OCI-LY7 (cell line): ENCODE measurements at regions not wholly inside any gene's neighbourhood (a gene's known extent, or its start where the extent isn't known, plus 50 kb on each side); places are given as distances from the start of the nearest gene placed in this dataset.

Source experiments
- BruUV-seq: library from RNA; stranded (reverse); fragments of 400-500 nt; replicated peaks from 2 replicates; lab custom pipeline; 2021; lab: Mats Ljungman, UMichigan
- CTCF ChIA-PET: fragments of 300-600 bp; sonication (Branson Sonifier 250); formaldehyde crosslinking; loops from one replicate; lab custom pipeline; 2022; ENCODE audit warnings: antibody characterized with exemption; ENCODE audit not compliant: unreplicated experiment; lab: Charles Lee
- POLR2A ChIA-PET: fragments of 300-600 bp; sonication (Branson Sonifier 250); formaldehyde crosslinking; loops from one replicate; lab custom pipeline; 2022; ENCODE audit warnings: antibody characterized with exemption; lab: Charles Lee
- DNase-seq: peaks from one replicate; pipeline ENCODE4 v3.0.0-alpha.2; 2015; ENCODE audit warnings: low spot score
- H2AFZ ChIP-seq: fragments of 200-600 bp; sonication (generic), shearing (Covaris generic); 2 replicates; pipeline ENCODE4 v1.6.1; 2014; ENCODE audit warnings: mild to moderate bottlenecking, antibody characterized with exemption, low read length, moderate library complexity
- H3K27ac ChIP-seq: fragments of 200-600 bp; sonication (generic); 2 replicates; pipeline ENCODE4 v1.5.1; 2014; ENCODE audit warnings: mixed run types, low read depth, mild to moderate bottlenecking, moderate library complexity, low read length, inconsistent platforms; ENCODE audit not compliant: poor library complexity, severe bottlenecking
- H3K36me3 ChIP-seq: fragments of 200-600 bp; sonication (generic); 2 replicates; pipeline ENCODE4 v1.6.1; 2014; ENCODE audit warnings: mild to moderate bottlenecking, antibody characterized with exemption, low read length, moderate library complexity, mixed read lengths; ENCODE audit not compliant: insufficient read depth
- H3K4me1 ChIP-seq: fragments of 200-600 bp; sonication (generic); 2 replicates; pipeline ENCODE4 v1.5.1; 2014; ENCODE audit warnings: mild to moderate bottlenecking, low read length; ENCODE audit not compliant: insufficient read depth, poor library complexity, severe bottlenecking
- H3K4me2 ChIP-seq: fragments of 200-600 bp; sonication (generic); 2 replicates; pipeline ENCODE4 v1.6.1; 2014; ENCODE audit warnings: mild to moderate bottlenecking, low read length
- H3K4me3 ChIP-seq: fragments of 200-600 bp; sonication (generic); 2 replicates; pipeline ENCODE4 v1.5.1; 2014; ENCODE audit warnings: mild to moderate bottlenecking, low read depth, low read length; ENCODE audit not compliant: poor library complexity, severe bottlenecking
- H3K79me2 ChIP-seq: fragments of 200-600 bp; sonication (generic); 2 replicates; pipeline ENCODE4 v1.6.1; 2016; ENCODE audit warnings: low read depth, mild to moderate bottlenecking, low read length, moderate library complexity, mixed read lengths; ENCODE audit not compliant: insufficient read depth
- H3K9me2 ChIP-seq: fragments of 200-600 bp; sonication (generic); 2 replicates; pipeline ENCODE4 v1.6.1; 2016; ENCODE audit warnings: mild to moderate bottlenecking, low read length, mixed read lengths; ENCODE audit not compliant: insufficient read depth
- H3K9me3 ChIP-seq: fragments of 200-600 bp; sonication (generic); 2 replicates; pipeline ENCODE4 v1.6.1; 2014; ENCODE audit warnings: mild to moderate bottlenecking, mixed run types, low read length, mixed read lengths
- H4K20me1 ChIP-seq: fragments of 200-600 bp; sonication (generic); 2 replicates; pipeline ENCODE4 v1.6.1; 2014; ENCODE audit warnings: mild to moderate bottlenecking, antibody characterized with exemption, low read length, moderate library complexity, mixed read lengths; ENCODE audit not compliant: insufficient read depth
- EZH2phosphoT487 ChIP-seq: fragments of 200-600 bp; sonication (generic); IDR thresholded peaks from 2 replicates; pipeline ENCODE4 v1.6.1; 2018; ENCODE audit warnings: low read depth, borderline replicate concordance, mild to moderate bottlenecking, mixed run types, antibody characterized with exemption, low read length, moderate library complexity, mixed read lengths
- intact Hi-C: fragments of 100-400 bp; cut with micrococcal nuclease; formaldehyde crosslinking; loops from one replicate; pipeline ENCODE4 v1.10.0; 2022; ENCODE audit not compliant: unreplicated experiment
- TF ChIP-seq, protein P1 (sequence below): fragments of 200-600 bp; sonication (generic); conservative IDR thresholded peaks from 2 replicates; pipeline ENCODE4 v1.5.1; 2014; ENCODE audit warnings: mild to moderate bottlenecking, antibody characterized with exemption, low read length, moderate library complexity, mixed read lengths

- ChIA-PET CTCF (no interaction called here), POLR2A (interaction anchor here (1.2 kb wide), 1 partner anchor 12 kb away, joined by 6 read pairs; no protein-coding TSS in a partner anchor)
- H4K20me1 ChIP-seq, result no peaks in the 10 kb centered on the region
- H3K9me3 ChIP-seq, result no peaks in the 10 kb centered on the region
- H3K9me2 ChIP-seq, result no peaks in the 10 kb centered on the region
- BruUV-seq, result no TSS peak
- peaks cover 16% of the 10 kb centered on the region for H3K4me1 ChIP-seq
- H2AFZ ChIP-seq, result peak overlapping the region; percentile 90
- peak overlapping the region; percentile 24 for H3K4me3 ChIP-seq
- peak overlapping the region; percentile 56 for H3K27ac ChIP-seq
- intact Hi-C loops, result loop anchor here (5.0 kb wide), 1 partner anchor 120 kb away; no protein-coding TSS in a partner anchor
- H3K4me2 ChIP-seq, result peak overlapping the region; percentile 60
- H3K36me3 ChIP-seq, result no peaks in the 10 kb centered on the region
- no peaks in the 10 kb centered on the region for H3K79me2 ChIP-seq
- peak; percentile 74 for DNase-seq
- TF ChIP-seq, protein P1, sequence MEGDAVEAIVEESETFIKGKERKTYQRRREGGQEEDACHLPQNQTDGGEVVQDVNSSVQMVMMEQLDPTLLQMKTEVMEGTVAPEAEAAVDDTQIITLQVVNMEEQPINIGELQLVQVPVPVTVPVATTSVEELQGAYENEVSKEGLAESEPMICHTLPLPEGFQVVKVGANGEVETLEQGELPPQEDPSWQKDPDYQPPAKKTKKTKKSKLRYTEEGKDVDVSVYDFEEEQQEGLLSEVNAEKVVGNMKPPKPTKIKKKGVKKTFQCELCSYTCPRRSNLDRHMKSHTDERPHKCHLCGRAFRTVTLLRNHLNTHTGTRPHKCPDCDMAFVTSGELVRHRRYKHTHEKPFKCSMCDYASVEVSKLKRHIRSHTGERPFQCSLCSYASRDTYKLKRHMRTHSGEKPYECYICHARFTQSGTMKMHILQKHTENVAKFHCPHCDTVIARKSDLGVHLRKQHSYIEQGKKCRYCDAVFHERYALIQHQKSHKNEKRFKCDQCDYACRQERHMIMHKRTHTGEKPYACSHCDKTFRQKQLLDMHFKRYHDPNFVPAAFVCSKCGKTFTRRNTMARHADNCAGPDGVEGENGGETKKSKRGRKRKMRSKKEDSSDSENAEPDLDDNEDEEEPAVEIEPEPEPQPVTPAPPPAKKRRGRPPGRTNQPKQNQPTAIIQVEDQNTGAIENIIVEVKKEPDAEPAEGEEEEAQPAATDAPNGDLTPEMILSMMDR, result no peak
- TF ChIP-seq EZH2phosphoT487, result no peak
These were observed 124.6 kb upstream of the NGF start for GRCh38 chr1:115462566-115463076.

DNA sequence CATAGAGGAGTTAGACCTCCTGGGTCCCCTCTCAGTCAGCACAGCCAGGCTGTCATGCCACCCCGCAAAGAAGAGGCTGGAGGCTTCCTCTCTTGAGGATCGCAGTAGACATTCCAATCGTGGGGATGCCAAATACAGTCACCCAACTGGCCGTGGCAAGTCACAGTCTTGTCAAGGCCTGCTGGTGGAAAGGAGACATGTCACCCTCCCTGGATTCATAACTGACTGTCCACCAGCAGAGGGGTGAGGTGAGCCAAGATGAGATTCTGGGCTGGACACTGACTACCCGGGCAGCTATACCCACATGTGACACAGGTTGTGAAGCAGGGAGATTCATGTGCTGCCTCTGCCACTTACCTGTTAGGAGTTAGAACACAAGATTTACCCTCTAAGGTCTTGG, 123.5 kb upstream of the NGF start:
- TF ChIP-seq EZH2phosphoT487, result no peak
- ChIA-PET POLR2A (no interaction called here), CTCF (no interaction called here)
- Histone ChIP-seq H3K27ac (no peak overlapping the region), H2AFZ (no peak overlapping the region), H3K9me3 (no peaks in the 10 kb centered on the region), H3K79me2 (no peaks in the 10 kb centered on the region), H3K9me2 (no peaks in the 10 kb centered on the region), H3K4me2 (no peak overlapping the region), H3K4me1 (peaks cover 16% of the 10 kb centered on the region), H3K4me3 (no peak overlapping the region), H4K20me1 (no peaks in the 10 kb centered on the region), H3K36me3 (no peaks in the 10 kb centered on the region)
- intact Hi-C loops, result loop anchor here (5.0 kb wide), 1 partner anchor 119 kb away; no protein-coding TSS in a partner anchor
- DNase-seq, result no peak
- no TSS peak for BruUV-seq

- BruUV-seq, result no TSS peak
- intact Hi-C loops, result no loop called here
- ChIA-PET CTCF (no interaction called here), POLR2A (interaction anchor here (0.9 kb wide), 1 partner anchor 12 kb away, joined by 3 read pairs; no protein-coding TSS in a partner anchor)
- no peaks in the 10 kb centered on the region for H3K36me3 ChIP-seq
- H4K20me1 ChIP-seq, result no peaks in the 10 kb centered on the region
- H3K4me1 ChIP-seq, result peaks cover 16% of the 10 kb centered on the region
- TF ChIP-seq, protein P1, result no peak
- no peak for TF ChIP-seq EZH2phosphoT487
- no peak overlapping the region for H3K4me3 ChIP-seq
- no peaks in the 10 kb centered on the region for H3K9me3 ChIP-seq
- no peak for DNase-seq
- no peaks in the 10 kb centered on the region for H3K79me2 ChIP-seq
- no peak overlapping the region for H3K4me2 ChIP-seq
- H3K27ac ChIP-seq, result no peak overlapping the region
- no peak overlapping the region for H2AFZ ChIP-seq
- no peaks in the 10 kb centered on the region for H3K9me2 ChIP-seq
These were observed 121.1 kb upstream of the NGF start for GRCh38 chr1:115459161-115459560.
